Hepatocyte (in vitro differentiated cells): ENCODE measurements at regions not wholly inside any gene's neighbourhood (a gene's known extent, or its start where the extent isn't known, plus 50 kb on each side); places are given as distances from the start of the nearest gene placed in this dataset.

Source experiments
- DNase-seq: peaks from one replicate; pipeline ENCODE4 v3.0.0-alpha.2; 2016; ENCODE audit warnings: low spot score
- H2AFZ ChIP-seq: fragments of 200-600 bp; sonication (generic); 2 replicates; pipeline ENCODE4 v1.6.0; 2016; ENCODE audit warnings: antibody characterized with exemption, mild to moderate bottlenecking
- H3K27ac ChIP-seq: fragments of 200-600 bp; sonication (generic); 2 replicates; pipeline ENCODE4 v1.5.1; 2016; ENCODE audit warnings: mild to moderate bottlenecking
- H3K27me3 ChIP-seq: fragments of 200-600 bp; sonication (generic); 2 replicates; pipeline ENCODE4 v1.6.1; 2016
- H3K36me3 ChIP-seq: fragments of 200-600 bp; sonication (generic); replicated peaks from 2 replicates; pipeline ENCODE4 v1.5.1; 2016; ENCODE audit warnings: low read depth; ENCODE audit not compliant: insufficient read depth
- H3K4me1 ChIP-seq: fragments of 200-600 bp; sonication (generic); 2 replicates; pipeline ENCODE4 v1.5.1; 2016; ENCODE audit warnings: mild to moderate bottlenecking, moderate library complexity; ENCODE audit not compliant: insufficient read depth
- H3K4me2 ChIP-seq: fragments of 200-600 bp; sonication (generic); 2 replicates; pipeline ENCODE4 v1.6.0; 2016
- H3K4me3 ChIP-seq: fragments of 200-600 bp; sonication (generic); 2 replicates; pipeline ENCODE4 v1.5.1; 2016; ENCODE audit warnings: mild to moderate bottlenecking
- H3K79me2 ChIP-seq: fragments of 200-600 bp; sonication (generic); 2 replicates; pipeline ENCODE4 v1.6.0; 2017; ENCODE audit warnings: mild to moderate bottlenecking
- H3K9me2 ChIP-seq: fragments of 200-600 bp; sonication (generic); replicated peaks from 2 replicates; pipeline ENCODE4 v1.6.0; 2017; ENCODE audit warnings: mild to moderate bottlenecking; ENCODE audit not compliant: insufficient read depth
- H3K9me3 ChIP-seq: fragments of 200-600 bp; sonication (generic); 2 replicates; pipeline ENCODE4 v1.5.1; 2016; ENCODE audit warnings: low read depth, mild to moderate bottlenecking
- H4K20me1 ChIP-seq: fragments of 200-600 bp; sonication (generic); 2 replicates; pipeline ENCODE4 v1.6.0; 2016; ENCODE audit warnings: mild to moderate bottlenecking; ENCODE audit not compliant: insufficient read depth, poor library complexity, severe bottlenecking
- CTCF ChIP-seq: fragments of 200-600 bp; sonication (generic); IDR thresholded peaks from 2 replicates; pipeline ENCODE4 v1.5.1; 2016; ENCODE audit warnings: antibody characterized with exemption, mild to moderate bottlenecking; ENCODE audit not compliant: poor library complexity
- EZH2 ChIP-seq: fragments of 200-600 bp; sonication (generic); IDR thresholded peaks from 2 replicates; pipeline ENCODE4 v1.6.1; 2016; ENCODE audit warnings: antibody characterized with exemption, mild to moderate bottlenecking, borderline replicate concordance
- EZH2phosphoT487 ChIP-seq: fragments of 200-600 bp; sonication (generic); IDR thresholded peaks from one replicate; pipeline ENCODE4 v1.6.1; 2018; ENCODE audit warnings: antibody characterized with exemption, mild to moderate bottlenecking, low read depth, moderate library complexity; ENCODE audit not compliant: unreplicated experiment, severe bottlenecking
- WGBS: methylation state at CpG from one replicate; pipeline ENCODE4 v1.1.6; 2016; ENCODE audit warnings: low lambda C conversion rate; ENCODE audit errors: missing lambda C conversion rate; 5-methylcytosine and 5-hydroxymethylcytosine counted together

GRCh38 chr2:7145707-7146106, 228.5 kb downstream of the RNF144A start:
- Histone ChIP-seq H3K4me1 (no peaks in the 10 kb centered on the region), H4K20me1 (no peaks in the 10 kb centered on the region), H3K27me3 (no peaks in the 10 kb centered on the region), H3K27ac (no peak overlapping the region), H3K9me2 (no peaks in the 10 kb centered on the region), H2AFZ (no peak overlapping the region), H3K9me3 (no peaks in the 10 kb centered on the region), H3K4me2 (no peak overlapping the region), H3K4me3 (no peak overlapping the region), H3K79me2 (no peaks in the 10 kb centered on the region), H3K36me3 (no peaks in the 10 kb centered on the region)
- TF ChIP-seq EZH2 (no peak), EZH2phosphoT487 (no peak), CTCF (no peak)
- no peak for DNase-seq

- H3K4me1 ChIP-seq, result no peaks in the 10 kb centered on the region
- TF ChIP-seq EZH2phosphoT487 (no peak), EZH2 (no peak), CTCF (no peak)
- H3K36me3 ChIP-seq, result no peaks in the 10 kb centered on the region
- H3K9me2 ChIP-seq, result no peaks in the 10 kb centered on the region
- H3K27ac ChIP-seq, result no peak overlapping the region
- DNase-seq, result no peak
- H3K4me2 ChIP-seq, result no peak overlapping the region
- H3K79me2 ChIP-seq, result no peaks in the 10 kb centered on the region
- no peak overlapping the region for H2AFZ ChIP-seq
- H3K4me3 ChIP-seq, result no peak overlapping the region
- H4K20me1 ChIP-seq, result no peaks in the 10 kb centered on the region
- H3K9me3 ChIP-seq, result no peaks in the 10 kb centered on the region
- H3K27me3 ChIP-seq, result no peaks in the 10 kb centered on the region
These were observed 228.9 kb downstream of the RNF144A start for GRCh38 chr2:7146151-7146550.

DNA sequence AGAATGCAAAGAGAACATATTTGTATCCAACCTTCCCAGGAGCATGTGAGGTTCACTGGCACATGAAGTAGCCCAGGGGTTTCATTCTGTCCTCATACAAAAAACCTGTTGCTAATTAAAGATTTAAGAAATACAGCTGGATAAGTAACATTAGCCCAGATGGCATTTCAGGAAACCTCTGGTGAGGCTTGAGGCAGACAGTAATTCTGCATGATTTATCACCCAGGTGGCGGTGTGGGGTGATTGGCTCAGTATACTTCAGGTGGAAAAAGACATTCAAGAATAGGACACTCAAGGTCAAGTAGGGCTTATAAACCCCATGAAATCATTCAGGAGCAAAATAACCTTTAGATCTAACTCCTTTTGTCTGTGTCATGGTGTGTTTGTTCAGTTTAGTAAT, 237.4 kb downstream of the RNF144A start:
- Histone ChIP-seq H3K27ac (no peak overlapping the region), H4K20me1 (no peaks in the 10 kb centered on the region), H3K27me3 (no peaks in the 10 kb centered on the region), H3K79me2 (no peaks in the 10 kb centered on the region), H3K9me3 (no peaks in the 10 kb centered on the region), H3K4me3 (no peak overlapping the region), H3K4me1 (no peaks in the 10 kb centered on the region), H2AFZ (no peak overlapping the region), H3K36me3 (no peaks in the 10 kb centered on the region), H3K4me2 (no peak overlapping the region), H3K9me2 (no peaks in the 10 kb centered on the region)
- TF ChIP-seq EZH2, result no peak
- no peak for TF ChIP-seq CTCF
- no peak for TF ChIP-seq EZH2phosphoT487
- WGBS, result 81% methylated on average over 1 of the region's 1 CpG
- DNase-seq, result no peak

GRCh38 chr2:7161501-7161900, 244.3 kb downstream of the RNF144A start:
- no peaks in the 10 kb centered on the region for H3K27me3 ChIP-seq
- H3K4me3 ChIP-seq, result no peak overlapping the region
- H3K27ac ChIP-seq, result no peak overlapping the region
- no peak overlapping the region for H3K4me2 ChIP-seq
- no peaks in the 10 kb centered on the region for H4K20me1 ChIP-seq
- H3K9me2 ChIP-seq, result no peaks in the 10 kb centered on the region
- no peaks in the 10 kb centered on the region for H3K36me3 ChIP-seq
- TF ChIP-seq CTCF (no peak), EZH2phosphoT487 (no peak), EZH2 (no peak)
- no peaks in the 10 kb centered on the region for H3K4me1 ChIP-seq
- no peak for DNase-seq
- H3K79me2 ChIP-seq, result no peaks in the 10 kb centered on the region
- WGBS, result 74% methylated on average over 2 of the region's 2 CpGs
- H2AFZ ChIP-seq, result no peak overlapping the region
- H3K9me3 ChIP-seq, result no peaks in the 10 kb centered on the region
